DND-41 (cell line): ENCODE measurements at regions not wholly inside any gene's neighbourhood (a gene's known extent, or its start where the extent isn't known, plus 50 kb on each side); places are given as distances from the start of the nearest gene placed in this dataset.

Experiments used
- ATAC-seq: fragments of 200-7000 bp; cut with Tn5 transposase; 3 replicates; pipeline ENCODE4 v1.9.1; 2021; ENCODE audit warnings: low read depth; ENCODE audit not compliant: insufficient read depth
- DNase-seq: peaks from one replicate; pipeline ENCODE4 v3.0.0-alpha.2; 2020
- H2AFZ ChIP-seq: 2 replicates; pipeline ENCODE4 v1.6.0; 2012; ENCODE audit warnings: low read depth, low read length
- H3K27ac ChIP-seq: 2 replicates; pipeline ENCODE4 v1.5.1; 2012; ENCODE audit warnings: low read length, inconsistent platforms
- H3K27me3 ChIP-seq: fragments of 200-600 bp; sonication (generic); 2 replicates; pipeline ENCODE4 v1.6.0; 2012; ENCODE audit warnings: low read length, mild to moderate bottlenecking, inconsistent platforms; ENCODE audit not compliant: insufficient read depth, poor library complexity
- H3K36me3 ChIP-seq: 2 replicates; pipeline ENCODE4 v1.5.1; 2012; ENCODE audit warnings: low read length, inconsistent platforms; ENCODE audit not compliant: insufficient read depth
- H3K4me1 ChIP-seq: 2 replicates; pipeline ENCODE4 v1.5.1; 2012; ENCODE audit warnings: mild to moderate bottlenecking, low read length; ENCODE audit not compliant: insufficient read depth
- H3K4me2 ChIP-seq: 2 replicates; pipeline ENCODE4 v1.6.0; 2012; ENCODE audit warnings: mild to moderate bottlenecking, moderate library complexity, low read length, inconsistent platforms; ENCODE audit not compliant: insufficient read depth
- H3K4me3 ChIP-seq, 2 experiments: fragments of 200-600 bp in 1 of 2; shearing (Covaris generic) in 1 of 2; 2 replicates each; pipeline ENCODE4 v1.5.1; 2012 to 2016; ENCODE audit warnings: inconsistent platforms in 2 of 2, low read length in 2 of 2, mild to moderate bottlenecking in 2 of 2, low read depth in 1 of 2, moderate library complexity in 1 of 2
- H3K79me2 ChIP-seq: 2 replicates; pipeline ENCODE4 v1.6.0; 2012; ENCODE audit warnings: low read length, inconsistent platforms; ENCODE audit not compliant: insufficient read depth
- H3K9ac ChIP-seq: 2 replicates; pipeline ENCODE4 v1.6.0; 2012; ENCODE audit warnings: low read depth, mild to moderate bottlenecking, inconsistent platforms, low read length, moderate library complexity
- H3K9me3 ChIP-seq: 2 replicates; pipeline ENCODE4 v1.5.1; 2012; ENCODE audit warnings: low read length, moderate library complexity, mild to moderate bottlenecking, inconsistent platforms; ENCODE audit not compliant: insufficient read depth, severe bottlenecking
- H4K20me1 ChIP-seq: 2 replicates; pipeline ENCODE4 v1.6.0; 2012; ENCODE audit warnings: low read length; ENCODE audit not compliant: insufficient read depth
- CTCF ChIP-seq: IDR thresholded peaks from 2 replicates; pipeline ENCODE4 v1.5.1; 2012; ENCODE audit warnings: borderline replicate concordance, low read length, moderate library complexity, mild to moderate bottlenecking; ENCODE audit not compliant: poor library complexity, severe bottlenecking; ENCODE audit errors: extremely low read depth
- EZH2 ChIP-seq: IDR thresholded peaks from 3 replicates; pipeline ENCODE4 v1.6.1; 2012; ENCODE audit warnings: borderline replicate concordance, low read depth, mild to moderate bottlenecking, moderate library complexity, low read length, inconsistent platforms; ENCODE audit not compliant: severe bottlenecking

GRCh38 chr20:43776691-43777090 lies 49.9 kb upstream of the GTSF1L start:
- Histone ChIP-seq H3K27me3 (peaks cover 1% of the 10 kb centered on the region), H3K4me2 (no peak overlapping the region), H3K27ac (no peak overlapping the region), H3K9me3 (no peaks in the 10 kb centered on the region), H3K79me2 (no peaks in the 10 kb centered on the region), H3K4me1 (peaks cover 3% of the 10 kb centered on the region), H3K36me3 (no peaks in the 10 kb centered on the region), H3K9ac (no peak overlapping the region), H3K4me3 (no peak overlapping the region), H2AFZ (no peak overlapping the region), H4K20me1 (no peaks in the 10 kb centered on the region)
- DNase-seq (no peak), ATAC-seq (no peak)
- TF ChIP-seq CTCF (no peak), EZH2 (no peak)
